ENCODE measurements at regions not wholly inside any gene's neighbourhood (a gene's known extent, or its start where the extent isn't known, plus 50 kb on each side); places are given as distances from the start of the nearest gene placed in this dataset.

- TF ChIP-seq, protein P1, sequence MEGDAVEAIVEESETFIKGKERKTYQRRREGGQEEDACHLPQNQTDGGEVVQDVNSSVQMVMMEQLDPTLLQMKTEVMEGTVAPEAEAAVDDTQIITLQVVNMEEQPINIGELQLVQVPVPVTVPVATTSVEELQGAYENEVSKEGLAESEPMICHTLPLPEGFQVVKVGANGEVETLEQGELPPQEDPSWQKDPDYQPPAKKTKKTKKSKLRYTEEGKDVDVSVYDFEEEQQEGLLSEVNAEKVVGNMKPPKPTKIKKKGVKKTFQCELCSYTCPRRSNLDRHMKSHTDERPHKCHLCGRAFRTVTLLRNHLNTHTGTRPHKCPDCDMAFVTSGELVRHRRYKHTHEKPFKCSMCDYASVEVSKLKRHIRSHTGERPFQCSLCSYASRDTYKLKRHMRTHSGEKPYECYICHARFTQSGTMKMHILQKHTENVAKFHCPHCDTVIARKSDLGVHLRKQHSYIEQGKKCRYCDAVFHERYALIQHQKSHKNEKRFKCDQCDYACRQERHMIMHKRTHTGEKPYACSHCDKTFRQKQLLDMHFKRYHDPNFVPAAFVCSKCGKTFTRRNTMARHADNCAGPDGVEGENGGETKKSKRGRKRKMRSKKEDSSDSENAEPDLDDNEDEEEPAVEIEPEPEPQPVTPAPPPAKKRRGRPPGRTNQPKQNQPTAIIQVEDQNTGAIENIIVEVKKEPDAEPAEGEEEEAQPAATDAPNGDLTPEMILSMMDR (IDR thresholded peaks at IDR 0.05): no peak
- TF ChIP-seq POLR2A (IDR thresholded peaks at IDR 0.05): no peak
- TF ChIP-seq POLR2AphosphoS5 (IDR thresholded peaks at IDR 0.05): no peak
These were observed 422.9 kb downstream of the RAD51AP2 start for GRCh38 chr2:17095340-17095739.

Measured in sigmoid colon (tissue), 4 donors.